ENCODE measurements at regions not wholly inside any gene's neighbourhood (a gene's known extent, or its start where the extent isn't known, plus 50 kb on each side); places are given as distances from the start of the nearest gene placed in this dataset.
A peak's percentile ranks its signal among the peaks of the same experiment; 100 is the strongest.

DNA sequence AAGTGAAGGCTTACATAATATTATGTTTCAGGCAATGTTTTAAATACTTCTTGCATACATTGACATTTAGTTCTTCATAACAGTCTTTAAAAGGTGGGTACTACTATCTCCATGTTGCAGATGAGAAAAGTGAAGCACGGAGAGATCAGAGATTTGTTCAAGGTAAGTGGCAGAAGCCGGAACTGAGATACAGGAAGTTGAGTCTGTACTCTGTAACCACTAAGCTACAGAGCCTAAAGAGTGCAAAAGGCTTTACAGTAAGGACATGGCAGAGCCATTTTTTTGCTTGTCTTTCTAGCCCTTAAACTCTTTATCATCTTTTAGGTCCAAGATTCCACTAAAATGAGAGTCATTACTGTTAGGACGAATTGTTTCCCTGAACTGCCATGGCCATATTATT, 186.5 kb upstream of the PEX5L start:
- Histone ChIP-seq H3K4me2 (replicated peaks; ENCODE audit: low read depth, low read length, poor library complexity, severe bottlenecking) (no peak overlapping the region), H3K27me3 (replicated peaks in 1 of 4; ENCODE audit: control extremely low read depth in 1 of 4, control insufficient read depth in 3 of 4, insufficient read depth in 4 of 4, low read length in 3 of 4) (no peaks in the 10 kb centered on the region), H3K27ac (ENCODE audit: low read length in 2 of 2) (no peak overlapping the region), H4K20me1 (ENCODE audit: control insufficient read depth, insufficient read depth, low read length, poor library complexity, severe bottlenecking) (no peaks in the 10 kb centered on the region), H3K4me3 (ENCODE audit: control extremely low read depth in 1 of 5, extremely low read depth in 1 of 5, insufficient read depth in 1 of 5, low read depth in 2 of 5, low read length in 4 of 5) (no peak overlapping the region), H2AFZ (ENCODE audit: insufficient read depth, low read depth, low read length, poor library complexity, severe bottlenecking) (no peak overlapping the region), H3K36me3 (replicated peaks in 1 of 2; ENCODE audit: control extremely low read depth in 1 of 2, control insufficient read depth in 1 of 2, extremely low read depth in 1 of 2, insufficient read depth in 2 of 2, low read length in 1 of 2) (no peaks in the 10 kb centered on the region), H3K4me1 (ENCODE audit: control insufficient read depth in 2 of 2, insufficient read depth in 2 of 2, low read length in 2 of 2) (no peaks in the 10 kb centered on the region), H3K9ac (ENCODE audit: low read length) (no peak overlapping the region), H3K79me2 (ENCODE audit: control insufficient read depth, insufficient read depth, low read length) (no peaks in the 10 kb centered on the region), H3K9me3 (ENCODE audit: control extremely low read depth in 1 of 3, control insufficient read depth in 2 of 3, insufficient read depth in 1 of 3, low read length in 2 of 3) (peaks cover 0 to 7% (median 0%) of the 10 kb centered on the region in 3 donors)
- DNase-seq (no peak), ATAC-seq (ENCODE audit: low read depth) (no peak)
- intact Hi-C loops (cut with micrococcal nuclease) = no loop called here
- no peak overlapping the region for H3K4me3 Mint-ChIP-seq
- peaks cover 2% of the 10 kb centered on the region for H3K9me3 Mint-ChIP-seq (ENCODE audit: insufficient read depth)
- WGBS (ENCODE audit: insufficient coverage) = no CpG with 5 or more reads among the region's 3 CpGs
- ChIA-PET CTCF (no interaction called here), POLR2A (no interaction called here)
- no peak for TF ChIP-seq EZH2 (IDR thresholded peaks at IDR 0.05; ENCODE audit: borderline replicate concordance, insufficient read depth, low read depth, low read length, poor library complexity, severe bottlenecking)
- TF ChIP-seq CTCF (IDR thresholded peaks at IDR 0.05) = no peak
- H3K27ac Mint-ChIP-seq = no peak overlapping the region
- H3K4me1 Mint-ChIP-seq = no peaks in the 10 kb centered on the region
- H3K27me3 Mint-ChIP-seq = no peaks in the 10 kb centered on the region

- no peak overlapping the region for H3K4me3 Mint-ChIP-seq
- H3K4me2 ChIP-seq (replicated peaks; ENCODE audit: low read depth, low read length, poor library complexity, severe bottlenecking) = no peak overlapping the region
- H3K79me2 ChIP-seq (ENCODE audit: control insufficient read depth, insufficient read depth, low read length) = no peaks in the 10 kb centered on the region
- ChIA-PET POLR2A (no interaction called here), CTCF (no interaction called here)
- no peak overlapping the region for H2AFZ ChIP-seq (ENCODE audit: insufficient read depth, low read depth, low read length, poor library complexity, severe bottlenecking)
- H3K27ac ChIP-seq (ENCODE audit: low read length in 2 of 2) = no peak overlapping the region
- H3K9me3 Mint-ChIP-seq (ENCODE audit: insufficient read depth) = peaks cover 10% of the 10 kb centered on the region
- intact Hi-C loops (cut with micrococcal nuclease) = no loop called here
- DNase-seq = peak; percentile 15
- H3K4me3 ChIP-seq (ENCODE audit: control extremely low read depth in 1 of 5, extremely low read depth in 1 of 5, insufficient read depth in 1 of 5, low read depth in 2 of 5, low read length in 4 of 5) = no peak overlapping the region
- ATAC-seq (ENCODE audit: low read depth) = no peak
- H3K27me3 Mint-ChIP-seq = no peaks in the 10 kb centered on the region
- H3K4me1 ChIP-seq (ENCODE audit: control insufficient read depth in 2 of 2, insufficient read depth in 2 of 2, low read length in 2 of 2) = no peaks in the 10 kb centered on the region
- H3K9ac ChIP-seq (ENCODE audit: low read length) = no peak overlapping the region
- no peaks in the 10 kb centered on the region for H3K4me1 Mint-ChIP-seq
- H3K27me3 ChIP-seq (replicated peaks in 1 of 4; ENCODE audit: control extremely low read depth in 1 of 4, control insufficient read depth in 3 of 4, insufficient read depth in 4 of 4, low read length in 3 of 4) = no peaks in the 10 kb centered on the region
- H3K36me3 ChIP-seq (replicated peaks in 1 of 2; ENCODE audit: control extremely low read depth in 1 of 2, control insufficient read depth in 1 of 2, extremely low read depth in 1 of 2, insufficient read depth in 2 of 2, low read length in 1 of 2) = no peaks in the 10 kb centered on the region
- H4K20me1 ChIP-seq (ENCODE audit: control insufficient read depth, insufficient read depth, low read length, poor library complexity, severe bottlenecking) = no peaks in the 10 kb centered on the region
- peaks cover 0 to 20% (median 16%) of the 10 kb centered on the region in 3 donors for H3K9me3 ChIP-seq (ENCODE audit: control extremely low read depth in 1 of 3, control insufficient read depth in 2 of 3, insufficient read depth in 1 of 3, low read length in 2 of 3)
- no peak overlapping the region for H3K27ac Mint-ChIP-seq
- no peak for TF ChIP-seq EZH2 (IDR thresholded peaks at IDR 0.05; ENCODE audit: borderline replicate concordance, insufficient read depth, low read depth, low read length, poor library complexity, severe bottlenecking)
- no peak for TF ChIP-seq CTCF (IDR thresholded peaks at IDR 0.05)
Observed at GRCh38 chr3:180229113-180229512, 192.4 kb upstream of the PEX5L start.
